Prostate gland (tissue), 2 donors: ENCODE measurements at regions not wholly inside any gene's neighbourhood (a gene's known extent, or its start where the extent isn't known, plus 50 kb on each side); places are given as distances from the start of the nearest gene placed in this dataset.

Source experiments
- DNase-seq: peaks from one replicate; pipeline ENCODE4 v3.0.0-alpha.2; 2019; ENCODE audit warnings: low spot score
- H3K27ac ChIP-seq, 2 donors: fragments of 200-600 bp; sonication (generic); 2 replicates each; pipeline ENCODE4 v1.5.1; 2017 to 2019
- H3K27me3 ChIP-seq: fragments of 200-600 bp; sonication (generic); replicated peaks from 2 replicates; pipeline ENCODE4 v1.5.1; 2019; ENCODE audit not compliant: insufficient read depth
- H3K36me3 ChIP-seq, 2 donors: fragments of 200-600 bp; sonication (generic); 1 replicate in 1 of 2; 2 replicates in 1 of 2; pipeline versions ENCODE4 v1.5.1 to v1.8.1; 2017 to 2019
- H3K4me1 ChIP-seq: fragments of 200-600 bp; sonication (generic); replicated peaks from 2 replicates; pipeline ENCODE4 v1.5.1; 2019
- H3K4me3 ChIP-seq, 2 donors: fragments of 200-600 bp; sonication (generic); 2 replicates each; pipeline ENCODE4 v1.5.1; 2017 to 2019
- H3K9me3 ChIP-seq: fragments of 200-600 bp; sonication (generic); 2 replicates; pipeline ENCODE4 v1.5.1; 2017
- CTCF ChIP-seq, 4 experiments: fragments of 200-600 bp in 2 of 4; fragments of 450-650 bp in 2 of 4; sonication (generic) in 2 of 4; IDR thresholded peaks; 1 replicate in 3 of 4; 2 replicates in 1 of 4; pipeline ENCODE4 v1.5.1; 2016 to 2019; ENCODE audit warnings: antibody characterized with exemption in 4 of 4, mild to moderate bottlenecking in 2 of 4, moderate library complexity in 2 of 4
- POLR2A ChIP-seq: fragments of 450-650 bp; IDR thresholded peaks from one replicate; pipeline ENCODE4 v1.6.1; 2016; ENCODE audit warnings: antibody characterized with exemption, mild to moderate bottlenecking
- POLR2AphosphoS5 ChIP-seq: sonication (generic); formaldehyde crosslinking; IDR thresholded peaks from one replicate; pipeline ENCODE4 v1.6.1; 2017; ENCODE audit warnings: antibody characterized with exemption
- WGBS: methylation state at CpG from one replicate; pipeline ENCODE4 v1.1.5; 2018; 5-methylcytosine and 5-hydroxymethylcytosine counted together
- intact Hi-C: fragments of 100-400 bp; cut with DNase I; formaldehyde crosslinking; loops from one replicate; pipeline ENCODE4 v1.14.2; 2022

- Histone ChIP-seq H3K9me3 (no peaks in the 10 kb centered on the region), H3K4me1 (no peaks in the 10 kb centered on the region), H3K27ac (no peak overlapping the region), H3K36me3 (no peaks in the 10 kb centered on the region), H3K27me3 (no peaks in the 10 kb centered on the region), H3K4me3 (no peak overlapping the region)
- TF ChIP-seq POLR2AphosphoS5 (no peak), POLR2A (no peak), CTCF (IDR thresholded peaks at IDR 0.05) (no peak)
- WGBS: 62% methylated on average over 3 of the region's 3 CpGs
- intact Hi-C loops: loop anchor here (10.0 kb wide), 1 partner anchor 393 kb away; the partner anchor contains the start of gene ANKRD50
- no peak for DNase-seq
Observed at GRCh38 chr4:124321364-124321763, 391.2 kb downstream of the ANKRD50 start.

- intact Hi-C loops: loop anchor here (10.0 kb wide), 1 partner anchor 392 kb away; the partner anchor contains the start of gene ANKRD50
- WGBS: 35% methylated on average over 8 of the region's 8 CpGs
Observed at GRCh38 chr4:124322234-124323065, 390.1 kb downstream of the ANKRD50 start.

GRCh38 chr4:124325690-124326089, 386.8 kb downstream of the ANKRD50 start:
- no peaks in the 10 kb centered on the region for H3K4me1 ChIP-seq
- H3K4me3 ChIP-seq: no peak overlapping the region
- no peaks in the 10 kb centered on the region for H3K36me3 ChIP-seq
- TF ChIP-seq POLR2AphosphoS5 (no peak), POLR2A (no peak), CTCF (IDR thresholded peaks at IDR 0.05) (no peak)
- H3K27ac ChIP-seq: no peak overlapping the region
- DNase-seq: no peak
- H3K27me3 ChIP-seq: no peaks in the 10 kb centered on the region
- H3K9me3 ChIP-seq: no peaks in the 10 kb centered on the region
- intact Hi-C loops: loop anchor here (10.0 kb wide), 1 partner anchor 389 kb away; the partner anchor contains the start of gene ANKRD50

More at GRCh38 chr4:124322234-124323065, 390.1 kb downstream of the ANKRD50 start:
- Histone ChIP-seq H3K4me3 (no peak overlapping the region), H3K4me1 (no peaks in the 10 kb centered on the region), H3K27me3 (no peaks in the 10 kb centered on the region), H3K9me3 (no peaks in the 10 kb centered on the region), H3K27ac (no peak overlapping the region), H3K36me3 (no peaks in the 10 kb centered on the region)
- peak; percentile 53 to 71 (median 66) for TF ChIP-seq CTCF (IDR thresholded peaks at IDR 0.05)
- no peak for TF ChIP-seq POLR2A
- no peak for DNase-seq

- Histone ChIP-seq H3K4me3 (no peak overlapping the region), H3K4me1 (no peaks in the 10 kb centered on the region), H3K36me3 (no peaks in the 10 kb centered on the region), H3K9me3 (no peaks in the 10 kb centered on the region), H3K27me3 (no peaks in the 10 kb centered on the region), H3K27ac (no peak overlapping the region)
- DNase-seq: no peak
- intact Hi-C loops: loop anchor here (10.0 kb wide), 1 partner anchor 386 kb away; the partner anchor contains the start of gene ANKRD50
- TF ChIP-seq POLR2AphosphoS5: no peak
- no peak for TF ChIP-seq CTCF (IDR thresholded peaks at IDR 0.05)
- no peak for TF ChIP-seq POLR2A
Observed at GRCh38 chr4:124329134-124329533, 383.4 kb downstream of the ANKRD50 start.

- H3K27ac ChIP-seq: no peak overlapping the region
- H3K4me1 ChIP-seq: no peaks in the 10 kb centered on the region
- no peak for TF ChIP-seq POLR2A
- TF ChIP-seq CTCF (IDR thresholded peaks at IDR 0.05): no peak
- no peak for TF ChIP-seq POLR2AphosphoS5
- DNase-seq: no peak
- H3K36me3 ChIP-seq: no peaks in the 10 kb centered on the region
- intact Hi-C loops: loop anchor here (5.0 kb wide), 2 partner anchors 917 to 952 kb away; no protein-coding TSS in a partner anchor
- 36% methylated on average over 3 of the region's 3 CpGs for WGBS
- H3K4me3 ChIP-seq: no peak overlapping the region
- no peaks in the 10 kb centered on the region for H3K9me3 ChIP-seq
- no peaks in the 10 kb centered on the region for H3K27me3 ChIP-seq
Observed at GRCh38 chr4:124330045-124330444, 382.5 kb downstream of the ANKRD50 start.
